MCF 10A (cell line): ENCODE measurements at regions not wholly inside any gene's neighbourhood (a gene's known extent, or its start where the extent isn't known, plus 50 kb on each side); places are given as distances from the start of the nearest gene placed in this dataset.
A peak's percentile ranks its signal among the peaks of the same experiment; 100 is the strongest.

Experiments
- BruUV-seq: library from RNA; stranded (reverse); fragments of 400-500 nt; replicated peaks from 2 replicates; lab custom pipeline; 2021; lab: Mats Ljungman, UMichigan
- CTCF ChIA-PET: fragments of 300-600 bp; sonication (Branson Sonifier 250); formaldehyde crosslinking; extraction: SDS; loops from one replicate; lab custom pipeline; 2021; ENCODE audit warnings: antibody characterized with exemption, inconsistent platforms; lab: Yijun Ruan, JAX
- POLR2A ChIA-PET: fragments of 300-600, 350-650 bp; sonication (Branson Sonifier 250); formaldehyde crosslinking; extraction: SDS; loops from one replicate; lab custom pipeline; 2020; ENCODE audit warnings: antibody characterized with exemption, inconsistent platforms; lab: Yijun Ruan, JAX
- DNase-seq: peaks from one replicate; pipeline ENCODE4 v3.0.0-alpha.2; 2018; ENCODE audit not compliant: unreplicated experiment
- H3K27ac Mint-ChIP-seq: one replicate; pipeline ENCODE4 v1.8.0; 2022; ENCODE audit warnings: mild to moderate bottlenecking, low read depth, mixed read lengths; ENCODE audit not compliant: unreplicated experiment
- H3K27me3 Mint-ChIP-seq: one replicate; pipeline ENCODE4 v1.8.0; 2022; ENCODE audit warnings: mixed read lengths; ENCODE audit not compliant: insufficient read depth, unreplicated experiment
- H3K36me3 Mint-ChIP-seq: one replicate; pipeline ENCODE4 v1.8.0; 2022; ENCODE audit warnings: mild to moderate bottlenecking, moderate library complexity, mixed read lengths; ENCODE audit not compliant: insufficient read depth, unreplicated experiment
- H3K4me1 Mint-ChIP-seq: one replicate; pipeline ENCODE4 v1.8.0; 2022; ENCODE audit warnings: mixed read lengths; ENCODE audit not compliant: insufficient read depth, unreplicated experiment
- H3K4me3 Mint-ChIP-seq: one replicate; pipeline ENCODE4 v1.8.0; 2022; ENCODE audit warnings: mild to moderate bottlenecking, moderate library complexity, mixed read lengths; ENCODE audit not compliant: unreplicated experiment
- H3K9me3 Mint-ChIP-seq: one replicate; pipeline ENCODE4 v1.8.0; 2022; ENCODE audit warnings: mixed read lengths; ENCODE audit not compliant: unreplicated experiment
- intact Hi-C: fragments of 100-400 bp; cut with micrococcal nuclease; formaldehyde crosslinking; loops from 2 replicates; pipeline ENCODE4 v1.14.1; 2022
- TF ChIP-seq, protein P1 (sequence below): fragments of 200-600 bp; IDR thresholded peaks from one replicate; pipeline ENCODE4 v1.8.0; 2022; ENCODE audit warnings: antibody characterized with exemption, mild to moderate bottlenecking; ENCODE audit not compliant: unreplicated experiment

DNA sequence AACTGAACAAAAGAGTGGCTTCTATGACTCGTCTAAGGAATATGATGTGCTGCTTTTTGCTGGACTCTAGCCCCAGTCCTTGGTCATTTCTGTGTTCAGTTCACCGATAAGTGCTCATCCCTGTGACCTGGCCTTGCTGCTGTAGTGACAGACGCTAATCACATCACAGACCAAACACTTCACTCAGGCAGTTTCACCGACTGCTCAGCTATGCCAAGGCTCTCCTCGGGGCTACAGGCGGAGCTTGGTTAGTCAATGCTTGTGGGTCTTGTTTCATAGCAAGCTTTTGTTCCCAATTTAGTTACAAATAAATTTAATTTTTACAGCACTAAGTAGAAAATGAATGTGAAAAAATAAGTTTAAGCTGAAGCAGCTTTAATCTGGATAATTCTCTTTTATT, 190.8 kb upstream of the PRKCQ start:
- POLR2A ChIA-PET = interaction anchor here (1.7 kb wide), 1 partner anchor 32 kb away, joined by 3 read pairs; no protein-coding TSS in a partner anchor
- DNase-seq = no peak
- TF ChIP-seq, protein P1, sequence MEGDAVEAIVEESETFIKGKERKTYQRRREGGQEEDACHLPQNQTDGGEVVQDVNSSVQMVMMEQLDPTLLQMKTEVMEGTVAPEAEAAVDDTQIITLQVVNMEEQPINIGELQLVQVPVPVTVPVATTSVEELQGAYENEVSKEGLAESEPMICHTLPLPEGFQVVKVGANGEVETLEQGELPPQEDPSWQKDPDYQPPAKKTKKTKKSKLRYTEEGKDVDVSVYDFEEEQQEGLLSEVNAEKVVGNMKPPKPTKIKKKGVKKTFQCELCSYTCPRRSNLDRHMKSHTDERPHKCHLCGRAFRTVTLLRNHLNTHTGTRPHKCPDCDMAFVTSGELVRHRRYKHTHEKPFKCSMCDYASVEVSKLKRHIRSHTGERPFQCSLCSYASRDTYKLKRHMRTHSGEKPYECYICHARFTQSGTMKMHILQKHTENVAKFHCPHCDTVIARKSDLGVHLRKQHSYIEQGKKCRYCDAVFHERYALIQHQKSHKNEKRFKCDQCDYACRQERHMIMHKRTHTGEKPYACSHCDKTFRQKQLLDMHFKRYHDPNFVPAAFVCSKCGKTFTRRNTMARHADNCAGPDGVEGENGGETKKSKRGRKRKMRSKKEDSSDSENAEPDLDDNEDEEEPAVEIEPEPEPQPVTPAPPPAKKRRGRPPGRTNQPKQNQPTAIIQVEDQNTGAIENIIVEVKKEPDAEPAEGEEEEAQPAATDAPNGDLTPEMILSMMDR = no peak
- Mint-ChIP-seq H3K27ac (no peak overlapping the region), H3K36me3 (no peaks in the 10 kb centered on the region), H3K27me3 (no peaks in the 10 kb centered on the region), H3K9me3 (peaks cover 6% of the 10 kb centered on the region), H3K4me1 (peaks cover 4% of the 10 kb centered on the region), H3K4me3 (no peak overlapping the region)
- CTCF ChIA-PET = no interaction called here
- intact Hi-C loops = no loop called here
- no TSS peak for BruUV-seq

DNA sequence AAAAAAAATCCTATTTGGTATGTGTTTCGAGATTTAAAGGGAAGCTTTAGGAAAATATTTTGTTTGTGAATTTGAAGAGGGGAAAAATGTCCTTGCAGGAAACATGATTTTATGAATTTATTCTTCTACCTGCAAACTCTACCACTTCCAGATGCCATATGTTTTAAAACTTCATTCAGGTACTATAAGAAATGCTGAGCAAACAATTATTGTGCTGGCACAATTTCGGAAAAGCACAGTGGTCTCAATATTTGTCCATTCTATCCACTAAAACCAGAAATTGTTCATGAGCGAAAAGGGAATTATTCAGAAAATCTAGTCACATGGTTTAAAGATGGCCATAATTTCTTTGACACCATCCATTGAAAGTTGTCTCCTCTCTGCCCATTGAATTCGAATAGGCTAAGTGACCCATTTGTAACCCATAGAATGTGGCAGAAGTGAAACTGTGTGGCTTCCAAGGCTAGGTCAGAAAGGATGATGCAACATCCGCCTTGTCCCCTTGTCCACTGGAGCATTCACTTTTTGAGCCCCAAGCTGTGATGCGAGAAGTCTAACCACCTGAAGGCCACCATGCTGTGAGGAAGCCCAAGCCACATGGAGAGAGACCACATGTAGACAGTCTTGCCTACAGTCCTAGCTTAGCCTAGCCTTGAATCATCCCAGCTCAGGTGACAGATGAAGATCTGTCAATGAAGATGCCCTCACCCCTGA, 189.8 kb upstream of the PRKCQ start:
- TF ChIP-seq, protein P1 = no peak
- DNase-seq = no peak
- no peaks in the 10 kb centered on the region for H3K36me3 Mint-ChIP-seq
- H3K27ac Mint-ChIP-seq = no peak overlapping the region
- H3K4me1 Mint-ChIP-seq = no peaks in the 10 kb centered on the region
- no peaks in the 10 kb centered on the region for H3K27me3 Mint-ChIP-seq
- intact Hi-C loops = no loop called here
- no TSS peak for BruUV-seq
- H3K4me3 Mint-ChIP-seq = no peak overlapping the region
- H3K9me3 Mint-ChIP-seq = peaks cover 6% of the 10 kb centered on the region
- ChIA-PET CTCF (interaction anchor here (0.6 to 1.0 kb wide), 3 partner anchors 18 to 80 kb away, joined by 3 read pairs; no protein-coding TSS in a partner anchor), POLR2A (interaction anchor here (0.6 to 1.7 kb wide), 3 partner anchors 31 to 1284 kb away, joined by 3 to 4 read pairs (median 3); no protein-coding TSS in a partner anchor)

DNA sequence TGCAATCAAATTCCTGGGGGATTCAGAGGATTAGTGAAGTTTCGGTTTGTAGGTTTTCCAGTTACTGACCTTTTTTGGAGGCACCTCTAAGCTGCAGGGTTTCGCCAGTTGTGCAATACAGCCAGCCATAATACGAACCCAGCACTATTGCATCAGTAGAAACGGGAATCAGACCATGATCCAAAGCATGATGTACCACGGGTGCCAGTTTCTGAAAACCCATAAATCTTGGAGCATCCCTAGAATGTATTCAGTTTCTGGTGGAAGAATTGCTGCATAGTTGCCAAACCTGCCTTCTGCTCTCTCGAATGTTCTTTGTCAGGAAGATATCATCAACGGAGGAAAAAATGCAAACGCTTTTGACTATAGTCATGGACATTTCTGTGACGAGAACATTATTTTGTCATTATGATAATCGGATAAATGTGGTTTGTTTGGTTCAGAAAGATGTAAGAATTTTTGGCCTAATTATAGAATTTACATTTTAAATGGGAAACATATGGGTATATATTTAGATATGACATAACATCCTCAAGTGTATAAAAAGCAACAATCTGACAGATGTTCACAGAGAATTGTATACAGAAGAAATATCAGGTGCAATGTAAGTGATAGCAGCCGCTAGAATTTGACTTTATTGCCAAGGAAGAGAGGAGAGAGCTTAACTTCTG, 186.2 kb upstream of the PRKCQ start:
- POLR2A ChIA-PET = interaction anchor here (1.0 to 1.9 kb wide), 2 partner anchors 10 to 45 kb away, joined by 3 to 5 read pairs; no protein-coding TSS in a partner anchor
- no peaks in the 10 kb centered on the region for H3K9me3 Mint-ChIP-seq
- H3K27ac Mint-ChIP-seq = no peak overlapping the region
- CTCF ChIA-PET = interaction anchor here (1.2 kb wide), 1 partner anchor 152 kb away, joined by 3 read pairs; no protein-coding TSS in a partner anchor
- TF ChIP-seq, protein P1 = no peak
- H3K27me3 Mint-ChIP-seq = no peaks in the 10 kb centered on the region
- intact Hi-C loops = no loop called here
- H3K4me1 Mint-ChIP-seq = no peaks in the 10 kb centered on the region
- peak overlapping the region; percentile 4 for H3K4me3 Mint-ChIP-seq
- peak; percentile 87 for DNase-seq
- no TSS peak for BruUV-seq
- H3K36me3 Mint-ChIP-seq = no peaks in the 10 kb centered on the region

DNA sequence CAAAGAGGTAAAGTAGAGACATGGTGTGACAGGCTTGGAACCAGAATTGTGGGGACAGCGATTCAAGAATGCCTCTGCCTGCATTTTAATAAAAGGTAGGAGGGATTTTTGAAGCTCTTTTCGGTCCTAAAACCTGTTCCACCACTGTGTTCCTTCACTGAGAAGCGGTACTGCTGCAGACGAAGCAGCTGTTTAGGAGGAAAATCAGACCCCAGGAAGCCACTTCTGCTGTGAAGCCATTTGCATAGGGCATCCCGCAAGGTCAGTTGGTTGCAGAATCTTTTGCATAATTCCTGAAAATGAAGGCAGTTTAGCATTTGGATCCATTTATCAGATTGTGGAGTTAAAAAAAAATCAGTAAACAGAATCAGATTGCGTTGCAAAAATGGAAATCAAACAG, 183.3 kb upstream of the PRKCQ start:
- Mint-ChIP-seq H3K4me3 (no peak overlapping the region), H3K27me3 (no peaks in the 10 kb centered on the region), H3K4me1 (no peaks in the 10 kb centered on the region), H3K9me3 (no peaks in the 10 kb centered on the region), H3K36me3 (no peaks in the 10 kb centered on the region), H3K27ac (no peak overlapping the region)
- BruUV-seq = no TSS peak
- intact Hi-C loops = no loop called here
- no peak for DNase-seq
- ChIA-PET CTCF (no interaction called here), POLR2A (no interaction called here)
- TF ChIP-seq, protein P1 = no peak
